GM12872 (cell line): ENCODE measurements at regions not wholly inside any gene's neighbourhood (a gene's known extent, or its start where the extent isn't known, plus 50 kb on each side); places are given as distances from the start of the nearest gene placed in this dataset.

Experiments used
- TF ChIP-seq, protein P1 (sequence below): IDR thresholded peaks from 3 replicates; pipeline ENCODE4 v1.5.1; 2011; ENCODE audit warnings: low read depth, mild to moderate bottlenecking, low read length, moderate library complexity; ENCODE audit not compliant: insufficient read depth

GRCh38 chr2:8426550-8426949, 255.3 kb upstream of the ID2 start:
- TF ChIP-seq, protein P1, sequence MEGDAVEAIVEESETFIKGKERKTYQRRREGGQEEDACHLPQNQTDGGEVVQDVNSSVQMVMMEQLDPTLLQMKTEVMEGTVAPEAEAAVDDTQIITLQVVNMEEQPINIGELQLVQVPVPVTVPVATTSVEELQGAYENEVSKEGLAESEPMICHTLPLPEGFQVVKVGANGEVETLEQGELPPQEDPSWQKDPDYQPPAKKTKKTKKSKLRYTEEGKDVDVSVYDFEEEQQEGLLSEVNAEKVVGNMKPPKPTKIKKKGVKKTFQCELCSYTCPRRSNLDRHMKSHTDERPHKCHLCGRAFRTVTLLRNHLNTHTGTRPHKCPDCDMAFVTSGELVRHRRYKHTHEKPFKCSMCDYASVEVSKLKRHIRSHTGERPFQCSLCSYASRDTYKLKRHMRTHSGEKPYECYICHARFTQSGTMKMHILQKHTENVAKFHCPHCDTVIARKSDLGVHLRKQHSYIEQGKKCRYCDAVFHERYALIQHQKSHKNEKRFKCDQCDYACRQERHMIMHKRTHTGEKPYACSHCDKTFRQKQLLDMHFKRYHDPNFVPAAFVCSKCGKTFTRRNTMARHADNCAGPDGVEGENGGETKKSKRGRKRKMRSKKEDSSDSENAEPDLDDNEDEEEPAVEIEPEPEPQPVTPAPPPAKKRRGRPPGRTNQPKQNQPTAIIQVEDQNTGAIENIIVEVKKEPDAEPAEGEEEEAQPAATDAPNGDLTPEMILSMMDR, result no peak

DNA sequence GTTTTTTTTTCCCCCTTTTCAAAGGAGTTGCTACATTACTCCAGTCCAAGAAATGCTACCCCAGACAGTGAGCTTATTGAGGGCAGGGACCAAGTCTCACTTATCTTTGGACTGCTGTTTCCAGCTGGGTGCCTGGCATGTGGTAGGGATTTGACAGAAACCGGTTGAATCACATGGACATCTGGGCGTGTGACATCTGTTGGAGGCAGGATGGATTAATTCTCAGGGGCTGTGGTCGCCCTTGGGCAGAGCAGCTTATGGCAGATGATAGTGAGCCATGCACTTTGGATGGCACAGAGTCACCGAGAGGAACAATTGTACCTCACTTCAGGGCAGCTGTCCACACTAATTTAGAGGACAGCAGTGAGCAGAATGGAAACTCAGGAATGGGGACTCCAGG, 254.6 kb upstream of the ID2 start:
- TF ChIP-seq, protein P1, result no peak

DNA sequence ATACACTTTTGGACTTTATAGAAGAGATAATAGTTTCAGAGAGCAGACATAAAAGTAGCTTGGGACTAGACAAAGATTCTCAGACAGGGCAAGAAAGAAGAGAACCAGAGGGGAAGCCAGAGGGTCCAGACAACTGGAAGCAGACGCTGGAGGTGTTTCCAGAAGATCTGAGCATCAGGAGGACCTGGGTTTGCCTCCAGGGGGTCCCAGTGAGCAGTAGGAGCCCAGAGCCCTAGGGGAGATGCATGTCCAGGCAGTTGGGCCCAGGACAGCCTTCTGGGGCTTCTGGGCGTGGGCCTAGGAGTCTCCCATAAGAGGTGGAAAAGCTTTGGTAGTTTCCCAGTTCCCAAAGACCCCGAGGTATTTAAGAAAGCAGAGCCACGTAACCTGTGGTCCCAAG, 251.2 kb upstream of the ID2 start:
- TF ChIP-seq, protein P1, result peak; percentile 26; the same call in 2 of the 3 replicates

- TF ChIP-seq, protein P1, result no peak
Observed at GRCh38 chr2:8431446-8432125, 250.3 kb upstream of the ID2 start.

DNA sequence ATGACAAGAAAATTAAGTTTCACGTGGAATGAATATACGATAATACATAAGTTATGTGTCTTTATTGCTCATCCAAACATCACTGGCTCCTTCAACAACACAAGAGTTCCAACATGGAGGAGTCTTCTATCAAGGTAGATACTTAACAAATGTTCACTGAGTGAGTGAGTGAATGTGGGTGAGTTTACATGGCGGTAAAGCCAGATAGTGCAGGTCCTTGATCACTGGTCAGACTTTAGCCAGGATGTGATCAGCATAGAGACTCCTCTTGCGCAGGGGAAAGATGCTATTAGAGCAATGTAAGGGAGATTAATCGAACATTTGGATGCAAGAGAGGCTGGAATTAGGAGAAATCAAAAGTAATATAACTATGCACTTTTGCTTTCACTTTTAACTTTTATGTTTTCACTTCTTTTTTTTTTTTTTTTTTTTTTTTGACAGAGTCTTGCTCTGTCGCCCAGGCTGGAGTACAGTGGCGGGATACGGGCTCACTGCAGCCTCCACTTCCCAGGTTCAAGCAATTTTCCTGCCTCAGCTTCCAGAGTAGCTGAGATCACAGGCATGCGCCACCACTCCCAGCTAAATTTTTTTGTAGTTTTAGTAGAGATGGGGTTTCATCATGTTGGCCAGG, 249.0 kb upstream of the ID2 start:
- TF ChIP-seq, protein P1, result no peak

DNA sequence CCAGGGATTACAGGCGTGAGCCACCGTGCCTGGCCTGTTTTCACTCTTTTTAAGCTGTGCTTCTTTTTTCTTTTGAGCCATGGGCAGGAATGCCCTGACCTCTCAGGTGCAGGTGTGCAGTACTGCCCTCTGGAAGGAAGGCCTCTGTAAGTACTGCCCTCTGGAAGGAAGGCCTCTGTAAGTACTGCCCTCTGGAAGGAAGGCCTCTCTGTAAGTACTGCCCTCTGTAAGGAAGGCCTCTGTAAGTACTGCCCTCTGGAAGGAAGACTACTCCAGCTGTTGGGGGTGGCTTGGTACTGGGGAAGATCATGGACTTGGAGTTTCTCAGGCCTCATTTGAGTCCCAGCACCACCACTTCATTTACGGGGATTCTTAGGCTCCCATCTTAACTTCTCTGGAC, 248.5 kb upstream of the ID2 start:
- TF ChIP-seq, protein P1, result no peak

- TF ChIP-seq, protein P1, result no peak
Observed at GRCh38 chr2:8435608-8436007, 246.2 kb upstream of the ID2 start.
